ENCODE measurements at regions not wholly inside any gene's neighbourhood (a gene's known extent, or its start where the extent isn't known, plus 50 kb on each side); places are given as distances from the start of the nearest gene placed in this dataset.

DNA sequence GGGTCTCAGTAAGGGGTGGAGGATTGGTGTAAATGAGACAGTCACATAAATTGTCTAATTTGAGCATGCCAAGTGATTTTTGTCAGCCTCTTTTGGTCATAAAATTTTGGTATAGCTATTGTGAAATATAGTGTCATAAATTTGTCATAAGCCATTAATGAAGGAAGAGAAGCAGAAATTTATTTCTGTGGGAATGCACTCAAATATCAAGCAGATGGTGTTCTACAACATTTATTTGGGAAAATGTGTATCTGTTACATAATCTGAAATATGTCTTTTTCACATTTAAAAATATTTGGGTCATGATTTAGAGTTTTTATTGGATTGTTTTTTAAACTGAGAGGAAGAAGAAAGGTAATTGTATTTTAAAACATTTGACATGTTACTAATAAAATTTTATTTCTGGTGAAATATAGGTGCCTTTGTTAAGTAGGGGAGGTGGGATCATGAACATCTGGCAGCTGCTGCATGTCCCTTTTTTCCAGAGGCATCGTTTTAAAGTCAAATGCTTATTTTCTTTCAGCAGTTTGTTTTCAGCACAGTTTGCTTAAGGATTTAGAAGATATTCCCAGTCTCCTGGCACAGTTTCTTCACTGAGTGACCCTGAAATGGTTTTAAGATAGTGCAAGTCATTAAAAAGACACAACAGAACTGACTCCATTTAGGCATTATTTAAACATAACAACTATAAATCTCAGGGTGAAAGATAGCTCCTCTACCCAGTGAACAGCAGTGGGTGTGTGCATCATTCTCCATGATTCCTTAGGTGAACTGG lies 371.7 kb downstream of the SNAPC1 start:
- dilution Hi-C loops (cut with HindIII; ENCODE audit: low sequenced_read_pairs, unreplicated experiment): loop anchor here (25.0 kb wide), 1 partner anchor 222 kb away; no protein-coding TSS in a partner anchor
- CTCF ChIA-PET: no interaction called here

More for the DNA sequence above, 371.7 kb downstream of the SNAPC1 start:
- H3K56ac ChIP-seq (ENCODE audit: extremely low read depth, insufficient read depth, low read length): no peak overlapping the region
- H3K4me3 ChIP-seq (ENCODE audit: insufficient read depth, low read depth, low read length): no peak overlapping the region
- H2AK5ac ChIP-seq (ENCODE audit: low read depth, low read length): no peak overlapping the region
- POLR2A ChIA-PET (ENCODE audit: unreplicated experiment): no interaction called here
- H3K9me1 ChIP-seq (ENCODE audit: insufficient read depth, low read length): no peaks in the 10 kb centered on the region
- peaks cover 2% of the 10 kb centered on the region; the same call in 1 of the 2 replicates for H3K27me3 ChIP-seq (ENCODE audit: control insufficient read depth, insufficient read depth, low read length)
- no peak overlapping the region for H2BK120ac ChIP-seq (ENCODE audit: low read depth, low read length)
- no peaks in the 10 kb centered on the region for H4K20me1 ChIP-seq (ENCODE audit: insufficient read depth, low read length)
- ATAC-seq (ENCODE audit: low read depth): no peak
- no peak overlapping the region for H3K4me2 ChIP-seq (ENCODE audit: low read depth, low read length)
- in situ Hi-C loops (cut with MboI; ENCODE audit: low sequenced_read_pairs): no loop called here
- no peak overlapping the region for H2AK9ac ChIP-seq (replicated peaks; ENCODE audit: low read depth, low read length, poor library complexity)
- DNase-seq: no peak
- WGBS, 2 experiments (ENCODE audit: extremely low coverage in 2 of 2, insufficient read length in 1 of 2): no CpG with 5 or more reads among the region's 1 CpG
- intact Hi-C loops (cut with micrococcal nuclease): no loop called here
- no TSS peak for BruUV-seq (replicated peaks)
- no peak overlapping the region for H3K23ac ChIP-seq (ENCODE audit: low read depth, low read length)
- TF ChIP-seq CEBPB (IDR thresholded peaks at IDR 0.05; ENCODE audit: low read depth, low read length) (peak; percentile 38; the same call in 1 of the 2 replicates), MAZ (IDR thresholded peaks at IDR 0.05; ENCODE audit: borderline replicate concordance, low read depth, low read length) (no peak), BHLHE40 (IDR thresholded peaks at IDR 0.05; ENCODE audit: low read depth, low read length) (no peak), RAD21 (IDR thresholded peaks at IDR 0.05; ENCODE audit: low read length) (no peak)
- H2BK15ac ChIP-seq (ENCODE audit: low read depth, low read length): no peak overlapping the region
- no peaks in the 10 kb centered on the region for H3K9me3 ChIP-seq (ENCODE audit: control insufficient read depth, insufficient read depth, low read length)
- H3K14ac ChIP-seq (replicated peaks; ENCODE audit: low read depth, low read length): no peak overlapping the region
- H2AFZ ChIP-seq (replicated peaks; ENCODE audit: low read length, poor library complexity): no peak overlapping the region
- no peak overlapping the region for H3K4ac ChIP-seq (ENCODE audit: low read depth, low read length)
- no peaks in the 10 kb centered on the region for H3K4me1 ChIP-seq (ENCODE audit: control insufficient read depth, insufficient read depth, low read length)
- no peak overlapping the region for H4K8ac ChIP-seq (ENCODE audit: low read depth in 2 of 2, low read length in 2 of 2)
- H3K36me3 ChIP-seq (ENCODE audit: control insufficient read depth, insufficient read depth, low read length): no peaks in the 10 kb centered on the region
- no peak overlapping the region for H2BK5ac ChIP-seq (ENCODE audit: low read depth, low read length, poor library complexity, severe bottlenecking)
- H3K18ac ChIP-seq (ENCODE audit: low read depth, low read length): no peak overlapping the region
- no peak overlapping the region for H4K91ac ChIP-seq (ENCODE audit: insufficient read depth, low read depth, low read length)
- H3K79me1 ChIP-seq (ENCODE audit: low read depth in 1 of 2, low read length in 2 of 2): no peaks in the 10 kb centered on the region
- no peak overlapping the region for H3K9ac ChIP-seq (ENCODE audit: low read depth, low read length)
- no peak overlapping the region for H2BK20ac ChIP-seq (ENCODE audit: low read depth, low read length)
- no peak overlapping the region for H4K5ac ChIP-seq (ENCODE audit: low read depth, low read length)
- H3K27ac ChIP-seq (ENCODE audit: insufficient read depth, low read length): no peak overlapping the region

All from IMR-90 (cell line).